Inferior parietal cortex (tissue), 1 donor: ENCODE measurements at regions not wholly inside any gene's neighbourhood (a gene's known extent, or its start where the extent isn't known, plus 50 kb on each side); places are given as distances from the start of the nearest gene placed in this dataset.
A peak's percentile ranks its signal among the peaks of the same experiment; 100 is the strongest.

ENCODE experiments used
- DNase-seq: peaks from one replicate; pipeline ENCODE4 v3.0.0-alpha.2; 2016; ENCODE audit errors: extremely low spot score

DNA sequence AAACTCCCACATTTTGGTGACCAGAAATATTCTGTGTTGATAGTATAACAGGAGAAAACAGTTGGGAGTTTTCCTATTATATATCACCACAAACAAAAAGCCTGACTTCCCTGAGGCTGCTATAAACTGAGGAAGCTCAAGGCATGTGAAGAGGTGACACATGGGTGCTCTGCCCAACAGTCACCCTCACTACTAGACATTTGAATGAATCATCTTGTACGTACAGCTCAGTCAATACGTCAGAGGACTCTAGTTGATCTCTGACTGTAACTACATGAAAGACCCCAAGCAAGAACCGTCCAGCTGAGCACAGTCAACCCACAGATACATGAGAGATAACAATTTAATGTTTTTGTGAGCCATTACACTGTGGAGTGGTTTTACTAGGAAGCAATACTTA, 338.3 kb upstream of the ATP11B start:
- DNase-seq: no peak

DNA sequence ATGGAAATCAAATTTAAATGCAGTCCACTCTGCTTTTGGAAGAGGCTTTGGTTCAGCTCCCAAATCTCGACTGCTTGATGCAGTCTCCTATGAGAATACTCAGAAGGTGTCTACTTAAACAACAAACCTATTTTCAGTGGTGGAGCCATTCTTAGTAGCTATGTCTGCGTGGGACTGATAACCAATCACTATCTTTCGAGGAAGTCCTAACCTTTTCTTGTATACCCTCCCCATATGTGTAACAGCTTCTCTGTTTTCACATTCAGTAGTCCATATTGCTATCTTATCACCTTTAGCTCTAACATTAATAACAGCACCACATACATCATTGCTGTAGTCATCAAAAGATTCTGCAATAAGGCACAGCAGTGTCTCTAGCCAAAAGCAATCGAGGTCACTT, 333.0 kb upstream of the ATP11B start:
- DNase-seq: no peak

DNA sequence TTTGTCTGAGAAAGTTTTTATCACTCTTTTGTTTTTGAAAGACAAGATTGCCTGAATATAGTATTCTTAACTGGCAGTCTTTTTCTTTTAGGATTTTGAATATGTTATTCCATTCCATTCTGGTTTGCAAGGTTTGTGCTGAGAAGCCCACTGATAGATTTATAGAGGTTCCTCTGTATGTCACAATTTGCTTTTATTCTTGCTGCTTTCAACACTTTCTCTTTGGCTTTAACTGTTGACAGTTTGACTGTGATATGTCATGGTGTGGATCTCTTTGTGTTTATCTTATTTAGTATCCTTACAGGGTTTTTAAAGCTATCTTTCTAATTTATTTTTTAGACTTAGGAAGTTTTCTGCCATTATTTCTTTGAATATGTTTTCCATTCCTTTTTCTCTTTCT, 331.2 kb upstream of the ATP11B start:
- DNase-seq: no peak

DNA sequence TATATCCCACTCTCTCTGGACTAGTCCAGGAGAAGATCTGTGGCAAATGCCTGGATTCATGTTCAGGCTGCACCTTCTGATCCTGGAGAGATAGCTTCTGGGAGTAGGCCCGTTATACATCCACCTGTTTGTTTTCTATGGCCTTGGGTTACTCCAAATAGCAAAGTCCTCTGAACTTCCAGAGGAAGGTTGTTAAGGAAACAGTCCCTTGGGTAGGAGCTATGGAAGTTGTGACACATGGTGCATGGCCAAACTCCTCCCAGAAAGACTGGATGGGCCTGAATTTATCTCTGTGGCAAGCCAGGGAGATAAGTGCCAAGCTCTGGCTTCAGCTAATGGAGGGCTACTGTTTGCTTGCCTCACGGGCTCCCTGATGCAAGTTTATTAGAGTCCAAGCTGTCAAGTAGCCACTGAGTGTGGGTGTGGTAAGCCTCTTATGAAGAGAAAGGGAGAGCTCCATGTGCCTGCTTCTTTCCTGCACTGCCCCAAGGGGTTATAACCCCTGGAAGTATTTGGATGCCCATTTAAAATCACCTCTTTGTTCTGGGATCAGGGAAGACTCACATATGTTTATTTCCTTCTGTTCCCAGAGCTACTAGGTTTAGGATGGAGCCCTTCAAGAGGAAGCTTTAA, 328.7 kb upstream of the ATP11B start:
- no peak for DNase-seq

GRCh38 chr3:182465301-182466185, 327.8 kb upstream of the ATP11B start:
- no peak for DNase-seq

DNA sequence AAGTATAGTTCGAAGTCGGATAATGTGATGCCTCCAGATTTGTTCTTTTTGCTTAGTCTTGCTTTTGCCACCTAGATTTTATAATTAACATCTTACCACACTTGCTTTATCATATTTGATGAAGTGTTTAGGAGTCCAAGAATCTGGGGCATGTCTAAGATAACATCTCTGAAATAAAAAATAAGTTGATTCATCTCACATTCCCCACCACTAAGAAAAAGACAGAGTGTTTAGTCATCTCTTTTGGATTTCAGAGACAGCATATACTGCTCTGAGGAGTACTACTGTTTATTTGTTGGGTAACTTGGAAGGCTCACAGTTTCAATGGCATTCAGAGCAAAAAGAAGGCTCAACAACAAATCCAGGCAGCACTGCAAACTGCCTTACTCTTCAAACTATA, 324.2 kb upstream of the ATP11B start:
- DNase-seq: no peak

GRCh38 chr3:182470187-182470586, 323.1 kb upstream of the ATP11B start:
- DNase-seq: no peak

DNA sequence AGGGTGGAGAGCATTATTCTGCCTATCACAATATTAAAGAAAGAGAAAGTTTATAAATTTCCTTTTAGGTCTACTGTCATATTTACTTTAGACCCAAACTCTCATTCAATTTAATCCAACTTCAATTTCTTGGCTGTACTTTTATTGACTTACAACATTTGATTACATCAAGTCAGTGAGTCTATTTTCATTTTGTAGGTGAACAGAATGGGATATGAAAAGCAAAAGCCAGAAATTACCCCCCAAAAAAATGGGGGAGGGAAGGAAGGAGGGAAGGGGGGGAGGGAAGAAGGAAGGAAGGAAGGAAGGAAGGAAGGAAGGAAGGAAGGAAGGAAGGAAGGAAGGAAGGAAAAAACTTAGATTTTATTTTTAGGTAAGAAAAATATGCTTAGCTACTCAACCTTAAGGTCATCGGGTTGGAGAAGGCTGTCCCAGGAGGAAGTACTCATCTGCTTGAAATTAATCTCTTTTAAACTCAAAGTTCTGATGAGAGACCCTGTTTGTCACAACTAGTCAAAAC, 320.1 kb upstream of the ATP11B start:
- DNase-seq: no peak

- DNase-seq: no peak
Observed at GRCh38 chr3:182478369-182478768, 314.9 kb upstream of the ATP11B start.

- DNase-seq: no peak
Observed at GRCh38 chr3:182479419-182480336, 313.6 kb upstream of the ATP11B start.

- no peak for DNase-seq
Observed at GRCh38 chr3:182482705-182483104, 310.6 kb upstream of the ATP11B start.

- DNase-seq: no peak
Observed at GRCh38 chr3:182484682-182485081, 308.6 kb upstream of the ATP11B start.

DNA sequence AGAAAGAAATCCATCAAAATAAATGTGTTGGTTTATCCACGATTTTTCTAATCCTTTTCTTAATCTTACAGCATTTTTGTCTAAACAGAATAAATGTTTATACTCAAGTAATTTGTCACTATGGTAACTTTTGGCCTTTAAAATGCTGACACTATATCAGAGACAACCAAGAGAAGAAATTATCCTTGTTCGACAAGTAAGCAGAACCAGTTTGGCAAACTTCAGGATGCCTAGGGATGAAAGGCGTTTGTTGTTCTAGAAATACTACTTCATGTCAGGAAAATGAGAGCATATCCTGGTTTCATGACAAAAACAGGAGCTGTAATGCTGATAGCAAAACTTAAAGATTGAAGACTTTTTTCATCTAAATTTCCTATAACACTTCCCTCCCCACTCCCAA, 308.0 kb upstream of the ATP11B start:
- no peak for DNase-seq

GRCh38 chr3:182486463-182486862, 306.8 kb upstream of the ATP11B start:
- DNase-seq: no peak

DNA sequence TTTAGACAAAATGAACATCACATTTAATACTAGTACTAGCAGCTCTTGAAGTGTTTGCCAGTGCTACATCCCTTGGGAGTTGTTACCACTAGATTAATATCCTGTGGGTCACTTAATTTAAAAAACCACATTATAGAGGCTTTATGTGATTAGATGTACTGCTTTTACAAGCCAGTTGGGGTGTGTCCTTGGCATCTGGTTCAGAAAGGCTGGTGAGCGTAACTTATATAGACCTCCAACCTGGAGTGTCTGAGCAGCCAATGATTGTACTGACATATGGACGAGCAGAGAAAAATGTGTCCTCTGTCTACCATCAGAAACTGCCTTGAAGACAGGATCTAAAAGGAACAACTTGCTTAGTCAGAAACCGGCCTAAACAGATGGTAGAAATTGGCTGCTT, 306.2 kb upstream of the ATP11B start:
- no peak for DNase-seq

DNA sequence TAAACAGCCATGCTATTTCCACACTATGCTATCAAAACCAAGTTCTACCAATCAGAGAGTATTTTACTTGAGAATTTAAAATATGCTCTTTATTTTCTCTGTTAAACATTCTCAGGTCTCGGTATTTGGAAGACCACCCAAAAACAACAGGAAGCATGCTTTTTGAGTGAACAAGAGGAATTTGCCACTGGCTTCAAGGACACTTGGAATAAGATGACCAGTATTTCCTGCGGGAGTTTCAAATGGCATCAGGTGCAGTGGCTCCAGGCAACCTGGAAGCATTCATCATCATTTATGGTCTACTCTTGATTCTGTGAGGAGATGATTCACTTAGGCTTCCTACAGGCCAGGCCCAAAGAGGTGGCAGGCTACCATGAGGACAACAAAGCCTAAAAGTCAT, 305.7 kb upstream of the ATP11B start:
- DNase-seq: no peak

GRCh38 chr3:182490596-182491491, 302.5 kb upstream of the ATP11B start:
- peak; percentile 84 for DNase-seq

GRCh38 chr3:182491577-182491976, 301.7 kb upstream of the ATP11B start:
- DNase-seq: no peak

GRCh38 chr3:182492536-182492935, 300.8 kb upstream of the ATP11B start:
- DNase-seq: no peak

GRCh38 chr3:182500289-182500688, 293.0 kb upstream of the ATP11B start:
- no peak for DNase-seq

DNA sequence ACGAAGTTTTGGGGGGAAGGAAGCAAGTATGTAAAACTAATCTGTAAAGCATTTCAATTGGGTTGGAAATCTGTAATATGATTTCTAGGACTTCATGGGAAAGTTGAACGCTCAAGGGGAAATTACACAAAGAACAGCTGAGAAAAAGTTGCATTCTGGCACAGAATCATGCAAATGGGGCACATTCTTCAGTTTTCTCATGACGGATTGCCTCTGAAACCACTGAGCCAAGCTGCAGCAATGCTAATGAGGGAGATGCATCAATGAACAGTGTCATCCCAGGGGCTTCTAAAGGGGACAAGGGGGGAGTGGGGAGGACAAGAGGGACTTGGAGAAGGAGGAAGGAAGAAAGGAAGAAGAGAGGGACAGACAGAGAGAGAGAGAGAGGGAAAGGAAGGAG, 291.4 kb upstream of the ATP11B start:
- no peak for DNase-seq
